SK-N-SH (cell line): ENCODE measurements at regions not wholly inside any gene's neighbourhood (a gene's known extent, or its start where the extent isn't known, plus 50 kb on each side); places are given as distances from the start of the nearest gene placed in this dataset.
"Not testable (repeated sequence)": the region's sequence is repeated elsewhere in the genome, so short reads cannot be mapped to it uniquely, and the experiment has no call there.

Experiments
- CTCF ChIA-PET: fragments of 300-600, 350-600 bp; formaldehyde crosslinking; extraction: SDS; loops from one replicate; lab custom pipeline; 2021; lab: Yijun Ruan, JAX
- POLR2A ChIA-PET: fragments of 350-600 bp; sonication (Branson Sonifier 250); formaldehyde crosslinking; extraction: SDS; loops from one replicate; lab custom pipeline; 2020; ENCODE audit warnings: antibody characterized with exemption, inconsistent platforms; lab: Yijun Ruan, JAX
- DNase-seq: peaks from one replicate; pipeline ENCODE4 v3.0.0; 2012
- H2AFZ ChIP-seq: fragments of 200-600 bp; sonication (generic); 2 replicates; pipeline ENCODE4 v1.8.1; 2016; ENCODE audit warnings: antibody characterized with exemption, mild to moderate bottlenecking, low read depth
- H3F3A ChIP-seq: fragments of 200-600 bp; sonication (generic); replicated peaks from 2 replicates; pipeline ENCODE3; 2016; ENCODE audit warnings: antibody characterized with exemption, mild to moderate bottlenecking; ENCODE audit not compliant: insufficient read depth
- H3K27ac ChIP-seq, 2 experiments: fragments of 200-500 bp in 1 of 2; fragments of 200-600 bp in 1 of 2; sonication (Bioruptor generic) in 1 of 2; sonication (generic), shearing (Covaris generic) in 1 of 2; 2 replicates each; pipeline versions ENCODE4 v1.5.1 to v1.6.1; 2014 to 2016; ENCODE audit warnings: low read depth in 2 of 2, inconsistent platforms in 1 of 2, low read length in 1 of 2, mild to moderate bottlenecking in 1 of 2, mixed read lengths in 1 of 2
- H3K27me3 ChIP-seq: fragments of 200-600 bp; sonication (generic), shearing (Covaris generic); 2 replicates; pipeline ENCODE4 v1.6.1; 2016; ENCODE audit warnings: mixed run types; ENCODE audit not compliant: insufficient read depth
- H3K36me3 ChIP-seq, 2 experiments: fragments of 200-500 bp in 1 of 2; fragments of 200-600 bp in 1 of 2; sonication (Bioruptor generic) in 1 of 2; sonication (generic) in 1 of 2; replicated peaks in 1 of 2; 2 replicates each; pipeline versions ENCODE3 to v1.5.1; 2014 to 2016; ENCODE audit warnings: low read length in 1 of 2, mild to moderate bottlenecking in 1 of 2; ENCODE audit not compliant: insufficient read depth in 2 of 2, control insufficient read depth in 1 of 2
- H3K4me1 ChIP-seq, 2 experiments: fragments of 200-500 bp in 1 of 2; fragments of 200-600 bp in 1 of 2; sonication (Bioruptor generic) in 1 of 2; sonication (generic), shearing (Covaris generic) in 1 of 2; 2 replicates each; pipeline versions ENCODE4 v1.5.1 to v1.6.1; 2014 to 2016; ENCODE audit warnings: low read depth in 1 of 2, low read length in 1 of 2, mixed run types in 1 of 2; ENCODE audit not compliant: insufficient read depth in 2 of 2, control insufficient read depth in 1 of 2
- H3K4me2 ChIP-seq: fragments of 200-600 bp; sonication (generic), shearing (Covaris generic); 2 replicates; pipeline ENCODE4 v1.6.1; 2017; ENCODE audit warnings: mixed run types
- H3K4me3 ChIP-seq, 2 experiments: fragments of 200-500 bp in 1 of 2; fragments of 200-600 bp in 1 of 2; sonication (Bioruptor generic) in 1 of 2; sonication (generic), shearing (Covaris generic) in 1 of 2; 2 replicates each; pipeline versions ENCODE4 v1.5.1 to v1.8.1; 2014 to 2016; ENCODE audit warnings: low read depth in 2 of 2, inconsistent platforms in 1 of 2, low read length in 1 of 2, mild to moderate bottlenecking in 1 of 2, mixed read lengths in 1 of 2, moderate library complexity in 1 of 2
- H3K79me2 ChIP-seq: fragments of 200-600 bp; sonication (generic); 2 replicates; pipeline ENCODE4 v1.8.1; 2017; ENCODE audit warnings: mild to moderate bottlenecking; ENCODE audit not compliant: insufficient read depth
- H3K9ac ChIP-seq: fragments of 200-600 bp; sonication (generic); 2 replicates; pipeline ENCODE4 v1.6.1; 2017; ENCODE audit warnings: mixed run types
- H3K9me2 ChIP-seq: fragments of 200-600 bp; sonication (generic); 2 replicates; pipeline ENCODE4 v1.6.1; 2017; ENCODE audit warnings: mixed run types
- H3K9me3 ChIP-seq: fragments of 200-600 bp; sonication (generic); 2 replicates; pipeline ENCODE4 v1.6.1; 2017; ENCODE audit warnings: mixed run types, mild to moderate bottlenecking, moderate library complexity
- H4K20me1 ChIP-seq: fragments of 200-600 bp; sonication (generic); 2 replicates; pipeline ENCODE4 v1.6.1; 2017; ENCODE audit warnings: mild to moderate bottlenecking, mixed run types; ENCODE audit not compliant: insufficient read depth
- EZH2phosphoT487 ChIP-seq: fragments of 200-600 bp; sonication (generic); IDR thresholded peaks from 2 replicates; pipeline ENCODE4 v1.6.1; 2017; ENCODE audit warnings: low read depth, mixed run types, mild to moderate bottlenecking, antibody characterized with exemption, moderate library complexity, borderline replicate concordance
- FOXJ3 ChIP-seq: sonication (generic); formaldehyde crosslinking; IDR thresholded peaks from 2 replicates; pipeline ENCODE4 v1.5.1; 2020; ENCODE audit warnings: mild to moderate bottlenecking, missing genetic modification reagents
- FOXM1 ChIP-seq: IDR thresholded peaks from 2 replicates; pipeline ENCODE4 v1.4.0; 2012; ENCODE audit warnings: low read depth, mild to moderate bottlenecking
- GATA2 ChIP-seq: sonication (generic); formaldehyde crosslinking; IDR thresholded peaks from 2 replicates; pipeline ENCODE4 v1.5.0; 2020; ENCODE audit warnings: mild to moderate bottlenecking, missing genetic modification reagents
- JUND ChIP-seq: IDR thresholded peaks from 2 replicates; pipeline ENCODE4 v1.4.0; 2012
- MEF2A ChIP-seq: IDR thresholded peaks from 2 replicates; pipeline ENCODE4 v1.4.0; 2012; ENCODE audit warnings: low read depth, borderline replicate concordance
- MXI1 ChIP-seq: IDR thresholded peaks from 2 replicates; pipeline ENCODE4 v1.6.1; 2012; ENCODE audit warnings: mild to moderate bottlenecking, low read depth, low read length, improper control_type of control experiment
- NRF1 ChIP-seq: IDR thresholded peaks from 2 replicates; pipeline ENCODE4 v1.6.1; 2012; ENCODE audit warnings: low read depth, mild to moderate bottlenecking, low read length
- RCOR1 ChIP-seq: fragments of 150-350 bp; IDR thresholded peaks from 2 replicates; pipeline ENCODE4 v1.6.1; 2017; ENCODE audit warnings: antibody characterized with exemption, low read length
- RXRA ChIP-seq: IDR thresholded peaks from 2 replicates; pipeline ENCODE4 v1.4.0; 2012; ENCODE audit warnings: low read depth, mild to moderate bottlenecking, borderline replicate concordance
- SIN3A ChIP-seq: IDR thresholded peaks from 2 replicates; pipeline ENCODE4 v1.6.1; 2012; ENCODE audit warnings: low read depth, mild to moderate bottlenecking, low read length, moderate library complexity, borderline replicate concordance
- SMC3 ChIP-seq: IDR thresholded peaks from 2 replicates; pipeline ENCODE4 v1.6.1; 2012; ENCODE audit warnings: low read depth, low read length, improper control_type of control experiment
- TCF12 ChIP-seq: IDR thresholded peaks from 2 replicates; pipeline ENCODE4 v1.4.0; 2012
- YY1 ChIP-seq: IDR thresholded peaks from 2 replicates; pipeline ENCODE4 v1.4.0; 2012; ENCODE audit warnings: low read depth, mild to moderate bottlenecking
- WGBS: methylation state at CpG from one replicate; pipeline ENCODE4 v1.1.6; 2017; ENCODE audit warnings: low lambda C conversion rate; 5-methylcytosine and 5-hydroxymethylcytosine counted together
- TF ChIP-seq, protein P1 (sequence below): fragments of 200-600 bp; sonication (generic); IDR thresholded peaks from 2 replicates; pipeline ENCODE4 v1.6.1; 2017; ENCODE audit warnings: antibody characterized with exemption, mild to moderate bottlenecking, moderate library complexity
- TF ChIP-seq, protein P2 (sequence below): IDR thresholded peaks from 2 replicates; pipeline ENCODE4 v1.4.0; 2012; ENCODE audit warnings: low read depth, borderline replicate concordance
- TF ChIP-seq, protein P3 (sequence below): IDR thresholded peaks from 2 replicates; pipeline ENCODE4 v1.6.1; 2012; ENCODE audit warnings: mild to moderate bottlenecking, low read depth, low read length, moderate library complexity
- TF ChIP-seq, protein P4 (sequence below): fragments of 150-350 bp; IDR thresholded peaks from 2 replicates; pipeline ENCODE4 v1.6.1; 2017; ENCODE audit warnings: antibody characterized with exemption, low read length, low read depth, borderline replicate concordance

DNA sequence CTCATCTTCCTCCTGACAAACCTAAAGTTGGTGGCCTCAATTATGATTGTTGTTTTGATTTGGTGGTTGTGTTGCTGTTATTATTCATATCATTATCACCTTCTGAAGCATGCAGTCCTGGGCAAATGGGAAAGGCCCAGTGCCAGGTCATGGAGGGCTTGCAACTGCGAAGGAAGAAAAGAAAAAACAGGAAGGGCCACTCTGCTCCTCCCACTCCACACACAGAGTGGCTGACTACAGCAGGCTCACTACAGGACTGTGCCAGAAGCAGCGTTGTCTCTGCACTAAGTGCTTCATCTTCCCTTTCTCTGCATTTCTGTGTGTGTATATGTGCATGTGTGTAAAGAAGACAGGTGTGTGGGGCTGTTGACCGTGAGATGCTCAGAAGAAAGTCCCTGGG lies 231.9 kb downstream of the ANKRD30B start:
- Histone ChIP-seq H3K4me3 (no peak overlapping the region), H3K4me2 (no peak overlapping the region), H4K20me1 (no peaks in the 10 kb centered on the region), H3K4me1 (peaks cover 0 to 16% of the 10 kb centered on the region in 2 experiments; a peak in 2 of 4 replicates), H3K79me2 (no peaks in the 10 kb centered on the region), H3K36me3 (no peaks in the 10 kb centered on the region), H3K27ac (no peak overlapping the region), H3K27me3 (no peaks in the 10 kb centered on the region), H3F3A (no peaks in the 10 kb centered on the region), H3K9me3 (no peaks in the 10 kb centered on the region), H3K9ac (no peak overlapping the region), H3K9me2 (no peaks in the 10 kb centered on the region), H2AFZ (no peak overlapping the region)
- no peak for DNase-seq
- CTCF ChIA-PET: no interaction called here
- WGBS: 15% methylated on average over 3 of the region's 3 CpGs
- POLR2A ChIA-PET: no interaction called here
- TF ChIP-seq RXRA (no peak), SMC3 (no peak), JUND (no peak), RCOR1 (no peak), YY1 (no peak), TCF12 (no peak), FOXM1 (no peak), SIN3A (no peak), GATA2 (CRISPR knock-in tag) (no peak), FOXJ3 (CRISPR knock-in tag) (no peak), MEF2A (no peak), EZH2phosphoT487 (no peak), MXI1 (no peak), NRF1 (no peak)
- TF ChIP-seq, protein P1, sequence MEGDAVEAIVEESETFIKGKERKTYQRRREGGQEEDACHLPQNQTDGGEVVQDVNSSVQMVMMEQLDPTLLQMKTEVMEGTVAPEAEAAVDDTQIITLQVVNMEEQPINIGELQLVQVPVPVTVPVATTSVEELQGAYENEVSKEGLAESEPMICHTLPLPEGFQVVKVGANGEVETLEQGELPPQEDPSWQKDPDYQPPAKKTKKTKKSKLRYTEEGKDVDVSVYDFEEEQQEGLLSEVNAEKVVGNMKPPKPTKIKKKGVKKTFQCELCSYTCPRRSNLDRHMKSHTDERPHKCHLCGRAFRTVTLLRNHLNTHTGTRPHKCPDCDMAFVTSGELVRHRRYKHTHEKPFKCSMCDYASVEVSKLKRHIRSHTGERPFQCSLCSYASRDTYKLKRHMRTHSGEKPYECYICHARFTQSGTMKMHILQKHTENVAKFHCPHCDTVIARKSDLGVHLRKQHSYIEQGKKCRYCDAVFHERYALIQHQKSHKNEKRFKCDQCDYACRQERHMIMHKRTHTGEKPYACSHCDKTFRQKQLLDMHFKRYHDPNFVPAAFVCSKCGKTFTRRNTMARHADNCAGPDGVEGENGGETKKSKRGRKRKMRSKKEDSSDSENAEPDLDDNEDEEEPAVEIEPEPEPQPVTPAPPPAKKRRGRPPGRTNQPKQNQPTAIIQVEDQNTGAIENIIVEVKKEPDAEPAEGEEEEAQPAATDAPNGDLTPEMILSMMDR: no peak
- TF ChIP-seq, protein P2, sequence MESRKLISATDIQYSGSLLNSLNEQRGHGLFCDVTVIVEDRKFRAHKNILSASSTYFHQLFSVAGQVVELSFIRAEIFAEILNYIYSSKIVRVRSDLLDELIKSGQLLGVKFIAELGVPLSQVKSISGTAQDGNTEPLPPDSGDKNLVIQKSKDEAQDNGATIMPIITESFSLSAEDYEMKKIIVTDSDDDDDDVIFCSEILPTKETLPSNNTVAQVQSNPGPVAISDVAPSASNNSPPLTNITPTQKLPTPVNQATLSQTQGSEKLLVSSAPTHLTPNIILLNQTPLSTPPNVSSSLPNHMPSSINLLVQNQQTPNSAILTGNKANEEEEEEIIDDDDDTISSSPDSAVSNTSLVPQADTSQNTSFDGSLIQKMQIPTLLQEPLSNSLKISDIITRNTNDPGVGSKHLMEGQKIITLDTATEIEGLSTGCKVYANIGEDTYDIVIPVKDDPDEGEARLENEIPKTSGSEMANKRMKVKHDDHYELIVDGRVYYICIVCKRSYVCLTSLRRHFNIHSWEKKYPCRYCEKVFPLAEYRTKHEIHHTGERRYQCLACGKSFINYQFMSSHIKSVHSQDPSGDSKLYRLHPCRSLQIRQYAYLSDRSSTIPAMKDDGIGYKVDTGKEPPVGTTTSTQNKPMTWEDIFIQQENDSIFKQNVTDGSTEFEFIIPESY: no peak
- TF ChIP-seq, protein P3, sequence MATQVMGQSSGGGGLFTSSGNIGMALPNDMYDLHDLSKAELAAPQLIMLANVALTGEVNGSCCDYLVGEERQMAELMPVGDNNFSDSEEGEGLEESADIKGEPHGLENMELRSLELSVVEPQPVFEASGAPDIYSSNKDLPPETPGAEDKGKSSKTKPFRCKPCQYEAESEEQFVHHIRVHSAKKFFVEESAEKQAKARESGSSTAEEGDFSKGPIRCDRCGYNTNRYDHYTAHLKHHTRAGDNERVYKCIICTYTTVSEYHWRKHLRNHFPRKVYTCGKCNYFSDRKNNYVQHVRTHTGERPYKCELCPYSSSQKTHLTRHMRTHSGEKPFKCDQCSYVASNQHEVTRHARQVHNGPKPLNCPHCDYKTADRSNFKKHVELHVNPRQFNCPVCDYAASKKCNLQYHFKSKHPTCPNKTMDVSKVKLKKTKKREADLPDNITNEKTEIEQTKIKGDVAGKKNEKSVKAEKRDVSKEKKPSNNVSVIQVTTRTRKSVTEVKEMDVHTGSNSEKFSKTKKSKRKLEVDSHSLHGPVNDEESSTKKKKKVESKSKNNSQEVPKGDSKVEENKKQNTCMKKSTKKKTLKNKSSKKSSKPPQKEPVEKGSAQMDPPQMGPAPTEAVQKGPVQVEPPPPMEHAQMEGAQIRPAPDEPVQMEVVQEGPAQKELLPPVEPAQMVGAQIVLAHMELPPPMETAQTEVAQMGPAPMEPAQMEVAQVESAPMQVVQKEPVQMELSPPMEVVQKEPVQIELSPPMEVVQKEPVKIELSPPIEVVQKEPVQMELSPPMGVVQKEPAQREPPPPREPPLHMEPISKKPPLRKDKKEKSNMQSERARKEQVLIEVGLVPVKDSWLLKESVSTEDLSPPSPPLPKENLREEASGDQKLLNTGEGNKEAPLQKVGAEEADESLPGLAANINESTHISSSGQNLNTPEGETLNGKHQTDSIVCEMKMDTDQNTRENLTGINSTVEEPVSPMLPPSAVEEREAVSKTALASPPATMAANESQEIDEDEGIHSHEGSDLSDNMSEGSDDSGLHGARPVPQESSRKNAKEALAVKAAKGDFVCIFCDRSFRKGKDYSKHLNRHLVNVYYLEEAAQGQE: no peak
- TF ChIP-seq, protein P4, sequence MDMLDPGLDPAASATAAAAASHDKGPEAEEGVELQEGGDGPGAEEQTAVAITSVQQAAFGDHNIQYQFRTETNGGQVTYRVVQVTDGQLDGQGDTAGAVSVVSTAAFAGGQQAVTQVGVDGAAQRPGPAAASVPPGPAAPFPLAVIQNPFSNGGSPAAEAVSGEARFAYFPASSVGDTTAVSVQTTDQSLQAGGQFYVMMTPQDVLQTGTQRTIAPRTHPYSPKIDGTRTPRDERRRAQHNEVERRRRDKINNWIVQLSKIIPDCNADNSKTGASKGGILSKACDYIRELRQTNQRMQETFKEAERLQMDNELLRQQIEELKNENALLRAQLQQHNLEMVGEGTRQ: no peak

DNA sequence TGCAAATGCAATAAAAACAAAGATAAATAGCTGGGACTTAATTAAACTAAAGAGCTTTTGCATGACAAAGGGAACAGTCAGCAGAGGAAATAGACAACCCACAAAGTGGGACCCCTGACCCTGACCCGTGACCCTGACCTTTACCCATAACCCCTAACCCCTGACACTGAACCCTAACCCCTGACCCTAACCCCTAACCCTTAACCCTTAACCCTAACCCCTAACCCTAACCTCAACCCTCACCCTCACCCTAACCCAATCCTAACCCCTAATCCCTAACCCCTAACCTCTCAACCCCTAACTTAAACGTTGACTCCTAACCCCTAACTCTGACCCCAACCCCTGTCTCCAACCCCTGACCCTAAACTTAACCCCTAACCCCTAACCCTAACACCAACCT lies 236.6 kb downstream of the ANKRD30B start:
- H3K4me1 ChIP-seq, H3K27me3 ChIP-seq, H3K27ac ChIP-seq, H3K4me3 ChIP-seq, H2AFZ ChIP-seq, H3K9me2 ChIP-seq, H3K9ac ChIP-seq, H3K9me3 ChIP-seq, H3F3A ChIP-seq, H3K4me2 ChIP-seq, H3K36me3 ChIP-seq, POLR2A ChIA-PET, H4K20me1 ChIP-seq, CTCF ChIA-PET, H3K79me2 ChIP-seq, DNase-seq: not testable (repeated sequence)
- WGBS: 0% methylated on average over 2 of the region's 2 CpGs
